T-helper 1 cell treated with Interleukin-12 subunit alpha and Interleukin-12 subunit beta and Interleukin-4 antibody, amounts not matched to agents 30 μg/mL and 1 μg/mL, for 36 hours (primary cell): ENCODE measurements at regions not wholly inside any gene's neighbourhood (a gene's known extent, or its start where the extent isn't known, plus 50 kb on each side); places are given as distances from the start of the nearest gene placed in this dataset.

Experiments
- H3K27ac Mint-ChIP-seq: one replicate; pipeline ENCODE4 v1.8.0; 2021; ENCODE audit warnings: mild to moderate bottlenecking, mixed read lengths
- H3K27me3 Mint-ChIP-seq: one replicate; pipeline ENCODE4 v1.8.0; 2021; ENCODE audit warnings: low read depth, mixed read lengths
- H3K36me3 Mint-ChIP-seq: one replicate; pipeline ENCODE4 v1.8.0; 2021; ENCODE audit warnings: low read depth, mixed read lengths
- H3K4me1 Mint-ChIP-seq: one replicate; pipeline ENCODE4 v1.8.0; 2021; ENCODE audit warnings: low read depth, mixed read lengths
- H3K4me3 Mint-ChIP-seq: one replicate; pipeline ENCODE4 v1.8.0; 2021; ENCODE audit warnings: mild to moderate bottlenecking, moderate library complexity, mixed read lengths
- H3K9me3 Mint-ChIP-seq: one replicate; pipeline ENCODE4 v1.8.0; 2021; ENCODE audit warnings: mixed read lengths

GRCh38 chr1:239322369-239322768, 64.0 kb upstream of the CHRM3 start:
- Mint-ChIP-seq H3K9me3 (no peaks in the 10 kb centered on the region), H3K4me1 (no peaks in the 10 kb centered on the region), H3K27me3 (no peaks in the 10 kb centered on the region), H3K4me3 (no peak overlapping the region), H3K36me3 (no peaks in the 10 kb centered on the region), H3K27ac (no peak overlapping the region)

GRCh38 chr1:239321877-239322276, 64.5 kb upstream of the CHRM3 start:
- H3K4me3 Mint-ChIP-seq, result no peak overlapping the region
- no peaks in the 10 kb centered on the region for H3K4me1 Mint-ChIP-seq
- H3K27me3 Mint-ChIP-seq, result no peaks in the 10 kb centered on the region
- H3K36me3 Mint-ChIP-seq, result no peaks in the 10 kb centered on the region
- H3K27ac Mint-ChIP-seq, result no peak overlapping the region
- no peaks in the 10 kb centered on the region for H3K9me3 Mint-ChIP-seq

DNA sequence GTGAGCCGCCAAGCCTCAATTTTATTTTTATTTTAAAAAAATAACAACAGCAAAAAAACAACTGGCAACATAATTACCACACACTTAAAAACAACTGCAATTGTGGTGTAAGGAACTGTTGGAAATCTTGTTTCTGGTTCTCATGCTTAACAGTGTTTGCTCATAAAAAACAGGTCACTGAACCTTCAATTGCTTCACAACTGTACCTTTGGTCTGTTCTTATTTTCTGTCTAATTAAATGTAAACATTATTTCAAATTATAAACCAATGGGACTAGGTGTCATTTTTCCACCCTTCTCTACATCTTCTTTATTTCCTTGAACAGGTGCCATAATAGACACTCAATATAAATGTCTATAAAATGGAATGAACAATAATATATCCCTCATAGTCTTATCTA, 68.4 kb upstream of the CHRM3 start:
- Mint-ChIP-seq H3K4me1 (no peaks in the 10 kb centered on the region), H3K9me3 (no peaks in the 10 kb centered on the region), H3K27me3 (no peaks in the 10 kb centered on the region), H3K4me3 (no peak overlapping the region), H3K36me3 (no peaks in the 10 kb centered on the region), H3K27ac (no peak overlapping the region)

GRCh38 chr1:239315631-239316217, 70.6 kb upstream of the CHRM3 start:
- Mint-ChIP-seq H3K27ac (no peak overlapping the region), H3K4me3 (no peak overlapping the region)

DNA sequence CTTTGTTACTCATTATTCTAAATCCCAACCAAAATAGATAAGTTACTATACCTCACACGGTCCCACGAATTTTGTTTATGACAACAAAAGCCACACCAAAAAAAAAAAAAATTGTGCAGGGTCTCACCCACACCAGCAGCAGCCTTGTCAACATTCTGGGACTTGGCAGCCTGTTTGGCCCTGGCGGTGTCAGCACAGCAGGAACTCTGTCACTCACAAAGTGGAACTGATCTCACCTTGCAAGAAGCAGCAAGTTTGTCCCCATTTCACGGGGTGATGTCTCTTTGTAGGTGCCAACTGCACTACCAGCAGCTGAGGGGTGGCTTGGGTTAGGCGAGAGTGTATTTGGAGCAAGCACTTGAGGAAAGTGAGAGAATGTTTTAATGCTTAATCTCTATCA, 75.0 kb upstream of the CHRM3 start:
- Mint-ChIP-seq H3K9me3 (no peaks in the 10 kb centered on the region), H3K36me3 (no peaks in the 10 kb centered on the region), H3K4me1 (no peaks in the 10 kb centered on the region), H3K4me3 (no peak overlapping the region), H3K27ac (no peak overlapping the region), H3K27me3 (no peaks in the 10 kb centered on the region)

More at GRCh38 chr1:239315631-239316217, 70.6 kb upstream of the CHRM3 start:
- no peaks in the 10 kb centered on the region for H3K9me3 Mint-ChIP-seq
- no peaks in the 10 kb centered on the region for H3K36me3 Mint-ChIP-seq
- H3K27me3 Mint-ChIP-seq, result no peaks in the 10 kb centered on the region
- no peaks in the 10 kb centered on the region for H3K4me1 Mint-ChIP-seq

GRCh38 chr1:239308701-239309333, 77.6 kb upstream of the CHRM3 start:
- no peaks in the 10 kb centered on the region for H3K4me1 Mint-ChIP-seq
- H3K27me3 Mint-ChIP-seq, result no peaks in the 10 kb centered on the region
- H3K36me3 Mint-ChIP-seq, result no peaks in the 10 kb centered on the region
- no peak overlapping the region for H3K4me3 Mint-ChIP-seq
- H3K9me3 Mint-ChIP-seq, result no peaks in the 10 kb centered on the region
- H3K27ac Mint-ChIP-seq, result no peak overlapping the region

GRCh38 chr1:239307886-239308285, 78.5 kb upstream of the CHRM3 start:
- Mint-ChIP-seq H3K27me3 (no peaks in the 10 kb centered on the region), H3K4me1 (no peaks in the 10 kb centered on the region), H3K9me3 (no peaks in the 10 kb centered on the region), H3K4me3 (no peak overlapping the region), H3K36me3 (no peaks in the 10 kb centered on the region), H3K27ac (no peak overlapping the region)

DNA sequence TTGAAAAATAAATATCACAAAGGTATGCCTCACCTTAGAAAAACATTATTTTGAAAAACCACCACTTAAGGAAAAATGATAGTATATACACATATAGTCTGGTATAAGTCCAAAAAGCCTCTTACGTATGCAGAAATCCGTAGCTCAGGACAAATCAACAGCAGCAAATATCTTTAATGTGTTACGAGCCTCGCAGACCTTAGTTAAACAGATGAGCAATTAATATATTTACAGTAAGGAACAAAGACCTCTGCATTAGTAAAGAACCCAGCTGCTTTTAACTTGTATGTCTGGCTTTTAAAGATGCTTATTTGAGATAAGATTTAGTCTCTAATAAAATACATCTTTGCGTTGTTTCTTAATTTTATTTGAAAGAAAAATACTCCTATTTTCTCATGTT, 79.9 kb upstream of the CHRM3 start:
- Mint-ChIP-seq H3K4me3 (no peak overlapping the region), H3K27me3 (no peaks in the 10 kb centered on the region), H3K36me3 (no peaks in the 10 kb centered on the region)

GRCh38 chr1:239303289-239303688, 83.1 kb upstream of the CHRM3 start:
- Mint-ChIP-seq H3K4me3 (no peak overlapping the region), H3K4me1 (no peaks in the 10 kb centered on the region), H3K27ac (no peak overlapping the region), H3K27me3 (no peaks in the 10 kb centered on the region), H3K9me3 (no peaks in the 10 kb centered on the region), H3K36me3 (no peaks in the 10 kb centered on the region)

More for the DNA sequence above, 79.9 kb upstream of the CHRM3 start:
- no peaks in the 10 kb centered on the region for H3K4me1 Mint-ChIP-seq
- no peak overlapping the region for H3K27ac Mint-ChIP-seq
- no peaks in the 10 kb centered on the region for H3K9me3 Mint-ChIP-seq

DNA sequence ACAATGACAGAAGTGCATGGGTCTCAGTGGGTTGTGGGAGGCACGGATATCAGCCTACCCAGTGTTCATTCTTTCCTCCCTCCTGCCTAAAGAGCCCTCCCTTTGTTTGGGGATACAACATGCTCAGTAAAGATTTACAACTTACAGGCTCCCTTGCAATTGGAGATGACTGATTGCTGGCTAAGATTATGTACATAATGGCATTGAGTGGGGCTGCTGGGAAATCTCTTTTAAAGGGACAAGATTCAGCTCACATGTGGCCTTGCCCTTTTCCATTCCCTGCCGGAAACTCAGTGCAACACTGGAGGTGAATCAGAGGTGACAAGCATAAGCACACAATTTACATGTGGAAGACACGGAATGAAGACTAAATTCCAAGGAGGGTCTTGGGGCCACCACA, 83.7 kb upstream of the CHRM3 start:
- no peaks in the 10 kb centered on the region for H3K27me3 Mint-ChIP-seq
- no peaks in the 10 kb centered on the region for H3K36me3 Mint-ChIP-seq
- no peaks in the 10 kb centered on the region for H3K9me3 Mint-ChIP-seq
- H3K4me3 Mint-ChIP-seq, result no peak overlapping the region
- H3K27ac Mint-ChIP-seq, result no peak overlapping the region
- no peaks in the 10 kb centered on the region for H3K4me1 Mint-ChIP-seq

DNA sequence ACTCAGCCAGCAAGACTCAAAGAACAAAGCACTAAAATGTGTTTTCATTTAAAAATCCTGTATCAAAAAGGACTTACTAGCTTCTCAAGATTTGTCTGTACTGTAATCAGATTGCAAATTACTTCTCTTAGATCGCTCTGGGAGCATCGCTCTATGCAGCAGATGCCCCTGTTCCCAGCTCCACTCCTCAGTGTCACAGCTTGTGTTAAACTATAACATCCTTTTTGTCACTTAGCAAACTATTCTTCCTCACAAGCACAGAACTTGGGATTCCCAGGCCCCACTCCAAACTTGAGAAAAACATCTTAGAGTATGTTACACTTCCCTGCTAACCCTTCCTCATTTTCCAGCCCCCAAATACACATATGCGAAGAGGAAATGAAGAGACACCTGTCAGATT, 85.1 kb upstream of the CHRM3 start:
- Mint-ChIP-seq H3K9me3 (no peaks in the 10 kb centered on the region), H3K27me3 (no peaks in the 10 kb centered on the region), H3K4me3 (no peak overlapping the region), H3K27ac (no peak overlapping the region), H3K36me3 (no peaks in the 10 kb centered on the region), H3K4me1 (no peaks in the 10 kb centered on the region)

- Mint-ChIP-seq H3K4me3 (no peak overlapping the region), H3K27ac (no peak overlapping the region), H3K27me3 (no peaks in the 10 kb centered on the region), H3K36me3 (no peaks in the 10 kb centered on the region), H3K4me1 (no peaks in the 10 kb centered on the region), H3K9me3 (no peaks in the 10 kb centered on the region)
Observed at GRCh38 chr1:239297910-239298309, 88.5 kb upstream of the CHRM3 start.

GRCh38 chr1:239293350-239294110, 92.8 kb upstream of the CHRM3 start:
- Mint-ChIP-seq H3K27ac (no peak overlapping the region), H3K27me3 (no peaks in the 10 kb centered on the region), H3K4me1 (no peaks in the 10 kb centered on the region), H3K36me3 (no peaks in the 10 kb centered on the region), H3K4me3 (no peak overlapping the region), H3K9me3 (no peaks in the 10 kb centered on the region)

- no peak overlapping the region for H3K4me3 Mint-ChIP-seq
- no peaks in the 10 kb centered on the region for H3K36me3 Mint-ChIP-seq
- H3K27ac Mint-ChIP-seq, result no peak overlapping the region
- no peaks in the 10 kb centered on the region for H3K4me1 Mint-ChIP-seq
- no peaks in the 10 kb centered on the region for H3K9me3 Mint-ChIP-seq
- no peaks in the 10 kb centered on the region for H3K27me3 Mint-ChIP-seq
Observed at GRCh38 chr1:239288820-239289554, 97.4 kb upstream of the CHRM3 start.

DNA sequence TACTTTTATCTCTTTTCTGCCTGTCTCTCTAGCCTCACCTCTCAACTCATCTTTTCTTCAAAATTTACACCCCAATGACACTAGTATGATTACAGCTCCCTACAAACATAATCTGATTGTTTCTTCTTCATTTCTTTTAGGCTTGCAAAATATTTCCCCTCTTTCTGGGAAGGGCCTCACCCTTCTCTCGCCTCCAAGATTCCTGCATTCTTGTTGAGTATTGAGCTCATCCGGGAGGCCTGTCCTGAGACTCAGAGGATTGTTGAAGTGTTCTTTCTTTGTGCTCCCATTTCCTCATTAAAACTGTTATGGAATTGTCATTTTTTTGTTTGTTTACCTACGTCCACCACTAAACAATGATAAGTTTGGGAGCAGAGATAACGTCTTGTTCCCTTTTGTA, 99.1 kb upstream of the CHRM3 start:
- Mint-ChIP-seq H3K27ac (no peak overlapping the region), H3K4me3 (no peak overlapping the region), H3K36me3 (no peaks in the 10 kb centered on the region), H3K27me3 (no peaks in the 10 kb centered on the region), H3K4me1 (no peaks in the 10 kb centered on the region), H3K9me3 (no peaks in the 10 kb centered on the region)
